GM21390 (cell line): ENCODE measurements at regions not wholly inside any gene's neighbourhood (a gene's known extent, or its start where the extent isn't known, plus 50 kb on each side); places are given as distances from the start of the nearest gene placed in this dataset.

Source experiments
- ATAC-seq: cut with Tn5 transposase; IDR thresholded peaks from one replicate; pipeline ENCODE4 v1.9.1; 2021; ENCODE audit not compliant: unreplicated experiment

DNA sequence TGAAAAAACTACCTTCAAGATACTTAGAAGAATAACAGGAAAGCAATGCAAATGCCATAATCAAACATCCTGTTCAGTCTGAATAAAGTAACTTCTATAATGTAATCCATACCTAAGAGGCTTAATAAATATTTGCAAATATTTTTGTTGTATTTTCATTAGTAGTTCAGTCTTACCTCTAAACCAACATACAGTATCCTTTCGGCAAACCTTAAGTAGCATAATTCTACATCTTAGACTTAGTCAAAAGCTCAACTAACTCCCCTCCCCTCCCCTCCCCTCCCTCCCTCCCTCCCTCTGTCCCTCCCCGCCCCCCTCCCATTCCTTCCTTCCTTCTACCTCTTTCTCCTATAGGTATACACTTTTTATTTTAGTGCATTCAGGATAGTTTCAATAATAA lies 1373.2 kb downstream of the SUCLG1 start:
- ATAC-seq = no peak

DNA sequence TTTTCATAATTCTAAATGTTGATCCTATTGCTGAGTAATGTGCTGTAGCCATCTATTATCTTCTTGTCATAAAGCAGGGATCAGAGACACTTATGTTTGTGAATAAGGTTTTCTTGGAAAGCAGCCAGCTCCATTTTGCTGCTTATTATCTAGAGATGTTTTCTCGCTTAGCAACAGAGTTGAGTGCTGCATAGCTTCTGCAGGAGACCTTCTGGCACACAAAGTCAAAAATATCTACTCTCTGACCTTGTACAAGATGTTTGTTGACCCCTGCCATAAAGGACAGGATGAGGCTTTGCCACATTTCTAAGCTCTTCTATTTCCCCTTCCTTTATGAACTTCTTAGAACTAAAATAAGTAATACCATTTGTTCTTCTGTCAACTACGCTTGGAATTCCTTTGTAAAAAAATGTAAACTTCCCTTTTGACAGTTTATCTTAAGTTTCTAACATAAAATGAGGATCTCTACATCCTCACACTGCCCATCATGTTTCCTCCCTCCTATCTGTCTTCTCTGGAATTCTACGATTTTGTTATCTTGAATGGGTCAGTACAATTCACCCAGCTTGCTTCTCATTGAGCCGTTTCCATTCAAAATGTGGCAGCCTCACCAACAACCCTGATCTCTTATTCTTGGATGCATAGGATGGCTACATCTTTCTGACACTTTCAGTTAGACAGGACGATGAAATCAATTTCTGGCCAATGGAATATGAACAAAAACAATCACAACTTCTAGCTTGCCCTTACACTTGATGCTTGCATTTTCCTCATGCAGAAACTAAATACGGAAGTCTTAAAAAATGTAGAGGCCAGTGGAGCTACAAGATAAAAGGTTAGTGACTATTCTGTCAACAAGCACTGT lies 1377.0 kb downstream of the SUCLG1 start:
- ATAC-seq = no peak

DNA sequence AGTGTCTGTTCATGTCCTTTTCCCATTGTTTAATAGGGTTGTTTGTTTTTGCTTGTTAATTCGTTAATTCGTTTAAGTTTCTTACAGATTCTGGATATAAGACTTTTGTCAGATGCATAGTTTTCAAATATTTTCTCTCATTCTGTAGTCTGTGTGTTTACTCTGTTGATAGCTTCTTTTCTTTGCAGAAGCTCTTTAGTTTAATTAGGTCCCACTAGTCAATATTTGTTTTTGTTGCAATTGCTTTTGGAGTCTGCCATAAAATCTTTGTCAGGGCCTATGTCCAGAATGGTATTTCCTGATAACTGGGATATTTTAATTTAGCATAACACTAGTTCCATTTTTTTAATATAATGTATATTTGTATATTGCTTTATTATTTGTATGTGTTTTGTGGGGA lies 1380.1 kb downstream of the SUCLG1 start:
- ATAC-seq = no peak

DNA sequence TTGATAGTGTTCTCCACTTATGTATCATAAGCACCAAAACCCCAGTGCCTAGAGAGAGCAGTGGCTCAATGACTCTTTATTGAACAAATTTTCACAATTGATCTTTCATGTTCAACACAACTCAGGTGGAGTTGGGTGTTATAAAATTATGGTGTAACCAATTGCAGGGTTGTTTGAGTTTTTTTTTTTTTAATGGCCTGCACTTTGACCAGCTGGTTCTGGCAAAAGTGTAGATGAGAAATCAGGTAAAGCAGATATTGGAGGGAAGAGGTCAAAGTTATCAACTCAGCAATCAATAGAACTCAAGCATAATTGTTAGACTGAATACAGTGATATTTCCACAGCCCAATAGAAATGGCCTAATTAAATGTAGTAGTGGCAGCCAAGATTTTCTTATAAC lies 1386.3 kb downstream of the SUCLG1 start:
- ATAC-seq = no peak

DNA sequence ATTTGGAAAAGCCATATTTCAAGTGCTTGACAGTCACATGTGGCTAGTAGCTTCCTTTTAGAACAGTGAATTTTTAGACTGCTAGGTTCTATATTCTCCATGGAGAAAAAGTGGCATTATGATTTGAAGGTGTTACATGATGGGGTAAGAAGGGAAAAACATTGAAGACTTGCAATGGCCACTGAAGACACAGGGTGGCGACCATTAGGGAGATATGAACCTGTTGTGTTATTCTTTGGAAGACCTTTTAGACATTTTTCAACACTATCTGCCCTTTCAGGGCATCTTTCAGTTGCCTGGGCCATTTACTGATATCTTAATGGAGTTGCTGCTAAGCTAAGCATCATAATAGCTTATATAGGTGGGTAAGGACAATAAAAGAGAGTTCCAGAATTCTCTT lies 1387.2 kb downstream of the SUCLG1 start:
- no peak for ATAC-seq

DNA sequence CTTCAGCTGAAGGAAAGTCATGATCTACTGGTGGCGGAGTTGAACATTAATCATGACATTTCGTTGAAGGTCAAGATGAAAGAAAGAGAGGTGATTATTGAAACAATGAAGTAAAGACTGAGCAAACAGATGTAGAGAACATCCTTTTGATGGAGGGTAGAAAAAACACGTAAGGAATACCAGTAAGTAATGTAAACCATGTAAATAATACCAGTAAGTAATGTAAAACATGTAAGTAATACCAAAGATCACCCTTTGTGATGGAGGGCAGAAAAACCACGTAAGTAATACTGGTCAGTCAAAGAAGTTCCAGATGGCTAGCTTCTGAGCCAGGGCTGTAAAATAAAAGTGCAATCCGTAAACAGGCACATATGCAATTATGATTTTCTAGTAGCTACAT lies 1387.7 kb downstream of the SUCLG1 start:
- ATAC-seq = no peak

DNA sequence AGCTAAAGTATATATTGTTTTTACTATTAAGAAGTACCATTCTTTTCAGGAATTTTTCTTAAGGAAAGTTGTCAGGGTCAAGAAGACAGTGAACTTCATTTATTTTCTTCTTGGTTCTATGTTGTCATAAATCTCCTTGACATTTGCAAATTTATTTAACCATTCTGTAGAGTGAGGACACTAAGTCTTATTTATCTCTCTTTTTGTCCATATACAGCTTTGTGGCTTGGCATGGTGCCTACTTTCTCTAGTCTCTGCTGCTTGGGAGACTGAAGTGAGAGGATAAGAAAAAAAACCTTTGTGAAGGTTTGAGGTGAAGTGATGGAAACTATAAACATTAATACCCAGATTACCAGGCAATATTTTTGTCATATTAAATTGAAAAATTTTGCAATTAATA lies 1389.4 kb downstream of the SUCLG1 start:
- ATAC-seq = no peak

DNA sequence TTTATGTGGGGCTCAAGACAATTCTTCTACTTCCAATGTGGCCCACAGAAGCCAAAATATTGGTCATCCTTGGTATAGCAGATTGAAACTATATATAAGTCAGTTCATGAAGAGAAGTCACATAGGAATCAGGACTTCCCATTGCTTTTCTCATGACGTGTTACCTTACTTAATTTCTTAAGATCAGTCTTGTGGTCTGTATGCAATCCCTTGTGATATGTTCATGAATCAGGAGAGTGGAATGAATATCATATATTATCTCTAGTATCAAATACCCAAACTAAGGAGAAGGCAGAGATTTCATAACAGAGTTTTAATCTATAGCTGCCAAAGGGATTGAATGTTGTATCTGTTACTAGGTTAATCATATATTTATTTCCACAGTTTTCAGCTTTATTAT lies 1390.4 kb downstream of the SUCLG1 start:
- ATAC-seq = no peak

DNA sequence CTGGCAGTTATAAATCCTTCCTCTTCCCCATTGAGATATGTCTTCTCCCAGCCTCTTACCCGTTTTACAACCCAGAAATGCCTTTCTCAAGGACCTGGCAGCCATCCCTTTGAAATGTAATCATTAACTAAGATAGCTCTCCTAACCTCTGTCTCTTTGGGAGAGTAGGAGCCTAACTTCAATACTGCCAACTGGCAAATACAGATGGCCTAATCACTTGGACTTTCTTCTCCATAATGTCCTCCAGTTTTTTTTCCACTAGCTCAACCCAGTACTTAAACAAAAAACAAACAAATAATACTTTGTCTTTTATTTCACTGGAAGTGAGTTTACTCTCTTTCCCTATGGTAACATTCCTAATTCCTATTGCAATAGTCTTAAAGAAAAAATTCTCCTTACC lies 1391.1 kb downstream of the SUCLG1 start:
- no peak for ATAC-seq

DNA sequence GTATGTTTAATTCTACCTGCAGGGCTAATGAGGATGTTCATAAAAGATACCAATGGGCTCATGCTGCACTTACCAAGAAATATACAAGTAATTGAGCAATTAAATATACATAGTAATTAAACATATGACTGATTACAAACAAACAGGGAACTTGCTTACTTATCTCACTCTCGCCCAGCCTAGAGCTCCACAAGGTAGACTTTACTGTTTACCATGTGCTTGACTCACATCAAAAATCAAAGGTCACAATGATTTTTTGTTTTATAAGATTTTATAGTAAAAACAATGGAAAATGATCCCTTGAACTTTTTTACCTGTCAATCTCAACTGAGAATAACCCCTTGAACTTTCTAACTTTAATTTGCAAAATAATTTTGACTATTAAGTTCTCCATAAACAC lies 1395.1 kb downstream of the SUCLG1 start:
- ATAC-seq = no peak

DNA sequence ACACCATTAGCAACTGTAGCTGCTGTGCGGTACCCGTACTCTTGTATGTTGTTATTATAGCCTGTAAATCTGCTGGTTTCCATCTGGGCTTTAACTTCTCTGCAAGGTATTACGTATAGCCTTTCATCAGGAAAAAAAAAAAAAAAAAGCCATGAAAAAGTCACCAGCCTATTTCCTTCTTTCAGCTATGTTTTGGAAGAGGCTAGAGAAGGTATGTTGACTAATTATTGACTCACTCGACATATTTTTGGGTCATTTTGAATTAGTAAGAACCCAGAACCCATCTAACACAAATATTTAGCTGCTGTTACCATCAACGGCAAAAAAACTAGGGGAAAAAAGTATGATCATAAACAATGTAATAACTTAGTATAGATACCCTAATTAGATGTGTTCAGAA lies 1395.6 kb downstream of the SUCLG1 start:
- no peak for ATAC-seq

DNA sequence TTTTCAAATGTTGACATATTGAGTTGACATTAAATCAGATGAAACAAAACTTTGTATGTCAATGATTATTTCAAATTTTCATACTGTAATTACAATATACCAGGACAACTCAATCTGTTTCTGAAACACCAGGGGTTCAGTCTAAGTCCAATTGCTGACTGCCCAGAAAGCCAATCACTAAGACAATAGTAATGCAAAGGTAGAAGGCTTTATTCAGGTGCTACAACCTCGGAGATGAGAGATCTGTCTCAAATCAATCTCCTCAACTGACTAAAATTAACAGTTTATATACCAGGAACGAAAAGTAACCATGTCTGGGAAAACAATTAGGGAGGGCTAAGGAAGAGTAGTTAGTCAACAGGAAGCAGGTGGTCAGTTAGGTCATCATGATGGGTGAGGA lies 1400.4 kb downstream of the SUCLG1 start:
- no peak for ATAC-seq

DNA sequence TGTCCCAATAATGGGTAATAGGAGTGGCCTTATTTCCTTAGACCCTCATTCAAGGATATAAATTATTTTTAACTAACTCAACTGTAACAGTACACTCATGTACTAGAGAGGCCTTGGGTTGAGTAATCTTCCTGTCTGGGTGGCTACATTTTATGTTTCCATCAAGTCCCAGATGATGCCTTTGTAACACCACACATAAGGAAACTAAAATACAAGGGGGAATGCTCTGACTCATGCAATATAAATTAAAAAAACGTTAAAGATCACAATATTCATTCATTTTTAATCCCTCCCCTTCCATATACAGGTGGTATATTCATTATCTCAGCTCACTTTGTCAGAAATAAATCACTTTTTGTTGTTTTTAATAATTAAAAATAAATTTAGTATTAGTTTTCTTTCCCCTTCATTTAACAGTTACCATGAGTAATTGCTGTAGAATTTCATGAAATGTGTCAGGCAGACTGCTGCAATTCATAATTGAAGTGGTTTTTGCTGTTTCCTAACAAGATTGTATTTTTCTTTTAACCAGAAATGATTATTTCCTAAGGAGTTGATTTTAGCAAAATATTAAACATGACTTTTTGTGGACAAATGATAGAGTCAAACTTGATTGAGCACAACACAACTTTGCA lies 1403.6 kb downstream of the SUCLG1 start:
- no peak for ATAC-seq

DNA sequence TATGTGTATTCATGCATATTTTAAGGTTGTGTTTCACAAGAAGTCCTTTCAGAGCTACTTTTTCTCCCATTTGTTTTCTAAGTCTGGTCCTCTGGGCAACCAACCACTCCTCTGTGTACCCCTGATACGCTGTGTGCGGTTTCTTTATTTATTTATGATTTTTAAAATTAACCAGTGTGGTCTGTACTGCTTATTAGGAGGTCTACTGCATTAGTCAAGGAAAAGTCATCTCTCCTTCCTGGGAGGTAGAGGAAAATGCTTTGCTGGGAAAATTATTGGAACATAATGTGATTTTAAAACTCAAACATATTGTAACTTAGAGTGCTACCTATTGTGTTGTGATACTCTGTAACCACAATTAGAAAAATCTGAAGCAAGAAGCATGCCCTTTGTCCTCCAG lies 1404.3 kb downstream of the SUCLG1 start:
- no peak for ATAC-seq

DNA sequence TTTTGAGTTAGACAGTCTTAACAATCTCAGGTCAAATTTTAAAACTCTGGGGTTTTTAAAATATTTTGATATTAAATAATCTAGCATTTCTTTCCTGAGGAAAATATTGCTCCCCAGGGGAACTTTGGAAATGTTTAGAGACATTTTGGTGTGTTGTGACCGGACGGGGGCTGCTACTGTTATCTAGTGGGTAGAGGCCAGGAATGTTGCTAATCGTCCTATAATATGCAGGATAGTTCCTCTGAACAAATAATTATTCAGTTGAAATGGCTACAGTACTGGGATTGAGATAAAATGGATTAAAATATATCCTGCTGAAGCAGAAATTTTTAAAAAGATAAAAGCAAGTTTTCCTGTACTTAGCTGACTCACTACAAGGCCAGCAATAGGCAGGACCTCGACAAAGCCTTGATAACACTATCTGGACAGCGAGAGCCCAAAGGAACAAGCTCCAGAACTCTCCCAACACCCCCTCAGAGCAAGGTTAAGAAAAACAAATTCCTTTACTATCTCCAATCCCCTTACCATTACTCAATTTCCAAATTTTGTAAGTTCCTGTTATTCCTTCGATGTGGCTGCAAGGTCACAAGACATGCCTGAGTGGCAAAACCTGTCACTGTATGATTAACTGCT lies 1407.4 kb downstream of the SUCLG1 start:
- ATAC-seq = no peak

DNA sequence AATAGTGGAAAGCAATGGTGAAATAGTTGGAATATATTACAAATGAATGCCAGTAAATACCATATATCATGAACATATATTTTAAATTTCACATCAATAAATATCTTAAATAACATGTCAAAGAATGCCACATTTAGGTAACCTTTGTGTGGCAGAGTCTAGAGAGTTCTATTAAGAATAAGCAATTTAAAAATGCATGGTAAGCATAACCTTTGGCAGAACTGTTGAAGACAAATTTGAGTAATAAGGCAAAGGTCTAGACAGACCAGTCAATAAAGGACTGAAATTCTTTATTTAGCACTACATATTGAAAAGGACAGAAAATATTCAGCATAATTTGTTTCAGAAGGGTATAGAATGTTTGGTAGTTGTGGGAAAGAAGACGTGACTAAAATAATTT lies 1417.0 kb downstream of the SUCLG1 start:
- no peak for ATAC-seq

DNA sequence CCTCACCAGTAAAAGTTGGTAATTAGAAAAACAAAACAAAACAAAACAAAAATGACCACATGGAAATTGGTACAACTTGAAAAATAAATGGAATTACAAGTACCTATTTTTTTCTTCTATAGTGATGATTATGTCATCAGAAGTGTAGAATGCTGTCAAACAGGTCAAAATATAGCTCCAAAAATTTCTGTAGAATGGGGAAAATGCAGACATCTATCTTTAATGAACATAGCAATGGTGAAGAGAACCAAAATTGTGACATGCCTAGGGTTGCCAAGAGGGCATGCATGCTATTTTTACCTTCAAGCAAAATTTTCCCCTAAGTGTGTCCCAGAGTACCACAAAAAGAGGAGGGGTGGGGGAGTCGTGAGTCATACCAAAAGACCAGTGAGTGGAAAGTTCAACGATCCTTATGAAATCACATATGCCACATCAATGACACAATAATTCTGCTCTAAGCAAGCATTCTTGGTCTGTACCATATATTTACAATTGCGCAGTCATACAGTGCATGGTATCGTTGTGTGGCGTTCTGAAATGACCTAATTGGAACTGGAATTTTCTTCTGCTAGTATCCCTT lies 1436.4 kb downstream of the SUCLG1 start:
- no peak for ATAC-seq

DNA sequence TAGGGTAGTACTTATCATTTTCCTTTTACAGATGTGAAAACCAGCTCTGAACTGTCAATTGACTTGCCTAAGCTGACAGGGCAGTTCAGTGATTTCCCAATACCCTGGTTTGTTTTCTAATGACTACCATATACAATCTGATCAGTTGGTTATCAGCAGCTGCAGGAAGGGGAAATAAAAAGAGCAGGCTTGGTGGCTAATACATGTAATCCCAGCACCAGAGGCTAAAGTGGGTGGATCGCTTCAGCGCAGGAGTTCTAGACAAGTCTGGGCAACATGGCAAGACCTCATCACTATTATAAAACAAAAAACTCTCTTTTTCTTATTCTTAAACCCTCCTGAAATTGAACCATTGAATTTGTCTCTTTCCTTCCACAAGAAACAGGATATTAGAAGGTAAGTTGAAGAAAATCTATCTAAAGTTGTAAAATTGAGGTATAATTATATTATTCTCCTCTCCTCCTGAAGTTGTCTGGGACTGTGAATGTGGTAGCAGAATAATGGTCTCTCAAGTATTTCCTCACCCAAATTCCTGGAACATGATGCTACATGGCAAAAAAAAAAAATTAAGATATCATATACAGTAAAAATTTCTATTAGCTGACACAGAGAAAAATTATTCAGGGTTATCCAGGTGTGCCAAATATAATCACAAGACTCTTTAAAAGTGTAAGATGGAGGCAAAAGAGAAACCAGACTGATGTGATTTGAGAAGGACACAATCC lies 1441.6 kb downstream of the SUCLG1 start:
- no peak for ATAC-seq

DNA sequence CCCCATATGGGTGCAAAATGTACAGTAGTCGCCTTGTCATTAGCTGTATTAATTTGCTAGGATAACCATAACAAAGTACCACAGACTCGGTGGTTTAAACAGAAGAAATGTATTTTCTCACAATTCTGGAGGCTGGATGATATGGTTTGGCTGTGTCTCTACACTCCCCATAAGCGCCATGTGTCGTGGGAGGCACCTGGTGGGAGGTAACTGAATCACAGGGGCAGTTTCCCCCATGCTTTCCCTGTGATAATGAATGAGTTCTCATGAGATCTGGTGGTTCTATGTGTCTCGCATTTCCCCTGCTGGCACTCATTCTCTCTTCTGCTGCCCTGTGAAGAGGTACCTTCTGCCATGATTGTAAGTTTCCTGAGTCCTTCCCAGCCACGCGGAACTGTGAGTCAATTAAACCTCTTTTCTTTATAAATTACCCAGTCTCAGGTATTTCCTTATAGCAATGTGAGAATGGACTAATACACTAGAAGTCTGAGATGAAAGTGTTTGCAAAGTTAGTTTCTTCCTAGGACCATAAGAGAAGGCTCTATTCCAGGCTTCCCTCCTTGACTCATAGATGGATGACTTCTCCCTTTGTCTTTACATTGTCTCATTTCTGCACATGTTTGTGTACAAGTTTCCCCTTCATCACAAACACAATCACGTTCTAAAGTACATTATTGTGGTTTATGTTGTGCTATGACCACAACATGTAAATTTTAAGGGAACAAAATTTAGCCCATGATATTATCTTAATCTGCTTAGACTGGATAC lies 1442.6 kb downstream of the SUCLG1 start:
- ATAC-seq = no peak

DNA sequence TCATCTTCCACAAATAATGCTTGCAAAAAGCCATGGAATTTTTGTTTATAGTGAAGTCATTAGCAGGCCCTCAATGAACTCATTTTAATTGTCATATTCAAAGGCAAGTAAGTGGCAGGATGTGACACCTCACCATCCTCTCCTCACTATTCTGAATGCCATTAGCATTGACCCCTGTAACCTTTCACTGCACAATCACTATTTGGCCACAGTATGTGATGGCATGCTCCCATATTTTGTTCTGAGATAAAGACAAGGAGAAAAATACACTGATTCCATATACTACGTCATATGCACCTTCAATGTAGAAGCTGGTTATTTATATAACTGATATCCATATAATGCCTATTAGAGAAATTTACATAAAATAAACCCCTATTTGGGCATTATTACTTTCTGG lies 1443.2 kb downstream of the SUCLG1 start:
- ATAC-seq = no peak
